Mesendoderm (in vitro differentiated cells): ENCODE measurements at regions not wholly inside any gene's neighbourhood (a gene's known extent, or its start where the extent isn't known, plus 50 kb on each side); places are given as distances from the start of the nearest gene placed in this dataset.

Experiments used
- DNase-seq: peaks from one replicate; pipeline ENCODE4 v3.0.0; 2013
- H2AK5ac ChIP-seq: 2 replicates; pipeline ENCODE4 v1.6.1; 2013; ENCODE audit warnings: low read length, inconsistent platforms
- H2BK120ac ChIP-seq: 2 replicates; pipeline ENCODE4 v1.6.1; 2013; ENCODE audit warnings: low read depth, mild to moderate bottlenecking, low read length, moderate library complexity, mixed read lengths
- H2BK15ac ChIP-seq: replicated peaks from 2 replicates; pipeline ENCODE4 v1.6.1; 2013; ENCODE audit warnings: low read depth, mild to moderate bottlenecking, moderate library complexity
- H2BK5ac ChIP-seq: 2 replicates; pipeline ENCODE4 v1.6.1; 2013; ENCODE audit warnings: low read length, inconsistent platforms
- H3K18ac ChIP-seq: 2 replicates; pipeline ENCODE4 v1.6.1; 2013; ENCODE audit warnings: mild to moderate bottlenecking, low read length, mixed read lengths
- H3K23ac ChIP-seq: one replicate; pipeline ENCODE4 v1.6.1; 2013; ENCODE audit warnings: low read length
- H3K27ac ChIP-seq: 2 replicates; pipeline ENCODE4 v1.5.1; 2013; ENCODE audit warnings: low read depth, mild to moderate bottlenecking, inconsistent platforms, low read length, moderate library complexity
- H3K27me3 ChIP-seq: 2 replicates; pipeline ENCODE4 v1.6.1; 2013; ENCODE audit warnings: low read length, control low read depth, mild to moderate bottlenecking, inconsistent platforms; ENCODE audit not compliant: insufficient read depth, poor library complexity
- H3K36me3 ChIP-seq: 2 replicates; pipeline ENCODE4 v1.6.1; 2013; ENCODE audit warnings: low read length, inconsistent platforms; ENCODE audit not compliant: control insufficient read depth, insufficient read depth
- H3K4ac ChIP-seq: one replicate; pipeline ENCODE4 v1.6.1; 2013; ENCODE audit warnings: low read depth, mild to moderate bottlenecking, low read length, moderate library complexity
- H3K4me1 ChIP-seq: 2 replicates; pipeline ENCODE4 v1.6.1; 2013; ENCODE audit warnings: low read depth, low read length, inconsistent platforms; ENCODE audit not compliant: control insufficient read depth
- H3K4me2 ChIP-seq: 2 replicates; pipeline ENCODE4 v1.6.1; 2013; ENCODE audit warnings: low read length
- H3K4me3 ChIP-seq: 2 replicates; pipeline ENCODE4 v1.5.1; 2013; ENCODE audit warnings: mild to moderate bottlenecking, low read length
- H3K56ac ChIP-seq: one replicate; pipeline ENCODE4 v1.6.1; 2013; ENCODE audit warnings: low read length
- H3K79me1 ChIP-seq: 2 replicates; pipeline ENCODE4 v1.6.1; 2013; ENCODE audit warnings: low read length, inconsistent platforms
- H3K79me2 ChIP-seq: 2 replicates; pipeline ENCODE4 v1.6.1; 2013; ENCODE audit warnings: mild to moderate bottlenecking, low read length; ENCODE audit not compliant: control insufficient read depth, insufficient read depth
- H3K9ac ChIP-seq: 2 replicates; pipeline ENCODE4 v1.6.1; 2013; ENCODE audit warnings: low read length, inconsistent platforms
- H4K5ac ChIP-seq: one replicate; pipeline ENCODE4 v1.6.1; 2013; ENCODE audit warnings: low read length
- H4K8ac ChIP-seq: one replicate; pipeline ENCODE4 v1.6.1; 2013; ENCODE audit warnings: low read depth, mild to moderate bottlenecking, control low read depth, low read length, moderate library complexity
- WGBS: extraction: QIAGEN DNeasy Blood & Tissue Kit; methylation state at CpG from one replicate; pipeline ENCODE4 v1.1.7; 2013; ENCODE audit warnings: low lambda C conversion rate, missing lambda C conversion rate; ENCODE audit not compliant: insufficient coverage; ENCODE audit errors: extremely low coverage; 5-methylcytosine and 5-hydroxymethylcytosine counted together

GRCh38 chr3:145798007-145798406 is 363.0 kb downstream of the PLOD2 start:
- H3K9ac ChIP-seq, result no peak overlapping the region
- H3K4me1 ChIP-seq, result peaks cover 5% of the 10 kb centered on the region
- H3K27ac ChIP-seq, result no peak overlapping the region
- H2BK5ac ChIP-seq, result no peak overlapping the region
- no peak overlapping the region for H2AK5ac ChIP-seq
- H3K27me3 ChIP-seq, result no peaks in the 10 kb centered on the region
- no peaks in the 10 kb centered on the region for H3K79me1 ChIP-seq
- no peak overlapping the region for H3K4me3 ChIP-seq
- H4K5ac ChIP-seq, result no peak overlapping the region
- H3K79me2 ChIP-seq, result no peaks in the 10 kb centered on the region
- no peak overlapping the region for H3K23ac ChIP-seq
- no peak overlapping the region for H3K56ac ChIP-seq
- no peak overlapping the region for H4K8ac ChIP-seq
- no peak overlapping the region for H3K4me2 ChIP-seq
- H3K18ac ChIP-seq, result no peak overlapping the region
- H2BK120ac ChIP-seq, result no peak overlapping the region
- no peak overlapping the region for H2BK15ac ChIP-seq
- WGBS, result no CpG with 5 or more reads among the region's 3 CpGs
- H3K36me3 ChIP-seq, result no peaks in the 10 kb centered on the region
- no peak overlapping the region for H3K4ac ChIP-seq
- peak; percentile 27 for DNase-seq

- H2BK5ac ChIP-seq, result no peak overlapping the region
- H3K4ac ChIP-seq, result no peak overlapping the region
- H3K27me3 ChIP-seq, result no peaks in the 10 kb centered on the region
- no peaks in the 10 kb centered on the region for H3K36me3 ChIP-seq
- no CpG with 5 or more reads among the region's 9 CpGs for WGBS
- DNase-seq, result peak; percentile 50
- H3K18ac ChIP-seq, result peak overlapping the region; percentile 8
- H2BK120ac ChIP-seq, result no peak overlapping the region
- H3K4me1 ChIP-seq, result peaks cover 5% of the 10 kb centered on the region
- H3K4me3 ChIP-seq, result no peak overlapping the region
- H3K79me2 ChIP-seq, result no peaks in the 10 kb centered on the region
- H3K79me1 ChIP-seq, result no peaks in the 10 kb centered on the region
- H3K4me2 ChIP-seq, result no peak overlapping the region
- peak overlapping the region; percentile 19 for H3K23ac ChIP-seq
- no peak overlapping the region for H3K27ac ChIP-seq
- H4K5ac ChIP-seq, result no peak overlapping the region
- no peak overlapping the region for H4K8ac ChIP-seq
- peak overlapping the region; percentile 8 for H3K9ac ChIP-seq
- H2BK15ac ChIP-seq, result no peak overlapping the region
- H2AK5ac ChIP-seq, result no peak overlapping the region
- peak overlapping the region; percentile 17 for H3K56ac ChIP-seq
These were observed 362.1 kb downstream of the PLOD2 start for GRCh38 chr3:145798696-145799537.

GRCh38 chr3:145801696-145802095 is 359.3 kb downstream of the PLOD2 start:
- no peak for DNase-seq
- Histone ChIP-seq H3K23ac (no peak overlapping the region), H3K79me1 (no peaks in the 10 kb centered on the region), H2BK15ac (no peak overlapping the region), H3K27ac (no peak overlapping the region), H3K4ac (no peak overlapping the region), H4K8ac (no peak overlapping the region), H3K18ac (no peak overlapping the region), H3K36me3 (no peaks in the 10 kb centered on the region), H2BK120ac (no peak overlapping the region), H3K4me3 (no peak overlapping the region), H2AK5ac (no peak overlapping the region), H3K79me2 (no peaks in the 10 kb centered on the region), H3K27me3 (no peaks in the 10 kb centered on the region), H3K4me2 (no peak overlapping the region), H3K56ac (no peak overlapping the region), H2BK5ac (no peak overlapping the region), H3K9ac (no peak overlapping the region), H3K4me1 (peaks cover 5% of the 10 kb centered on the region), H4K5ac (no peak overlapping the region)

- Histone ChIP-seq H2BK15ac (no peak overlapping the region), H2BK5ac (no peak overlapping the region), H3K23ac (no peak overlapping the region), H3K9ac (no peak overlapping the region), H3K27me3 (no peaks in the 10 kb centered on the region), H3K4me3 (no peak overlapping the region), H2BK120ac (no peak overlapping the region), H3K18ac (no peak overlapping the region), H3K56ac (no peak overlapping the region), H4K8ac (no peak overlapping the region), H3K4me2 (no peak overlapping the region), H3K4ac (no peak overlapping the region), H2AK5ac (no peak overlapping the region), H3K79me1 (no peaks in the 10 kb centered on the region), H4K5ac (no peak overlapping the region), H3K27ac (no peak overlapping the region), H3K79me2 (no peaks in the 10 kb centered on the region), H3K36me3 (no peaks in the 10 kb centered on the region), H3K4me1 (no peaks in the 10 kb centered on the region)
- peak; percentile 78 for DNase-seq
- WGBS, result no CpG with 5 or more reads among the region's 3 CpGs
These were observed 353.0 kb downstream of the PLOD2 start for GRCh38 chr3:145807990-145808389.

GRCh38 chr3:145812391-145812790 is 348.6 kb downstream of the PLOD2 start:
- no peak overlapping the region for H2BK5ac ChIP-seq
- 100% methylated on average over 1 of the region's 5 CpGs for WGBS
- no peak overlapping the region for H3K56ac ChIP-seq

More at GRCh38 chr3:145812391-145812790, 348.6 kb downstream of the PLOD2 start:
- no peak overlapping the region for H3K4ac ChIP-seq
- H3K4me2 ChIP-seq, result no peak overlapping the region
- no peak overlapping the region for H3K23ac ChIP-seq
- peak; percentile 62 for DNase-seq
- no peak overlapping the region for H2BK15ac ChIP-seq
- no peaks in the 10 kb centered on the region for H3K79me2 ChIP-seq
- no peaks in the 10 kb centered on the region for H3K36me3 ChIP-seq
- H3K4me3 ChIP-seq, result no peak overlapping the region
- H4K5ac ChIP-seq, result no peak overlapping the region
- H2BK120ac ChIP-seq, result no peak overlapping the region
- no peaks in the 10 kb centered on the region for H3K4me1 ChIP-seq
- H3K27ac ChIP-seq, result no peak overlapping the region
- no peak overlapping the region for H2AK5ac ChIP-seq
- no peak overlapping the region for H3K18ac ChIP-seq
- H3K9ac ChIP-seq, result no peak overlapping the region
- no peaks in the 10 kb centered on the region for H3K27me3 ChIP-seq
- no peak overlapping the region for H4K8ac ChIP-seq
- no peaks in the 10 kb centered on the region for H3K79me1 ChIP-seq
